ENCODE measurements at regions not wholly inside any gene's neighbourhood (a gene's known extent, or its start where the extent isn't known, plus 50 kb on each side); places are given as distances from the start of the nearest gene placed in this dataset.

DNA sequence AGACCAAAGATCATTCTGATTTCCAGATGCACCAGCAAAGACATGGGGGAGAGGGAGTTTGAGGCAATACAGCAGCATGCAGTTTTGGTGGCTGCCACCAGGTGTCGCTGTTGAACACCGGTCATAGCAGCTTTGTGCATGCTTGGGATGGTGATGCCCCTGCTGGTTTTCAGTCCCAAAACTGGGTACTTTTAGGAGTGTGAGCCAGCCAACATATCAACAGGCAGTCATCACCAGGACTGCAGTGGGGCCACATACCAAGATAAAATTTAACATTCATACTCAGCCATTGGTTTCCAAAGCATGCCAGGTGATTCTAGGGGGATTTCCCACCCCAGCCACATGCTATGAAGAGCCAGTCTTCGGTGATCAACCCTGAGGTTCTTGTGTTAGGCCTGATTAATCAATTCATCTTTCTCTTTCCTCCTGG lies 64.2 kb downstream of the PHETA1 start:
- H3K4me1 ChIP-seq (ENCODE audit: insufficient read depth, low read length): no peaks in the 10 kb centered on the region
- no peaks in the 10 kb centered on the region for H3K79me2 ChIP-seq (ENCODE audit: insufficient read depth, low read length)
- Mint-ChIP-seq H3K36me3 (ENCODE audit: low read depth, unreplicated experiment) (peaks cover 6% of the 10 kb centered on the region), H3K27ac (ENCODE audit: unreplicated experiment) (no peak overlapping the region), H3K27me3 (ENCODE audit: low read depth, unreplicated experiment) (peaks cover 5% of the 10 kb centered on the region), H3K9me3 (ENCODE audit: unreplicated experiment) (peaks cover 21% of the 10 kb centered on the region), H3K4me3 (ENCODE audit: unreplicated experiment) (no peak overlapping the region), H3K4me1 (ENCODE audit: low read depth, unreplicated experiment) (no peaks in the 10 kb centered on the region)
- no peak overlapping the region for H3K9ac ChIP-seq (ENCODE audit: low read length)
- H3K4me3 ChIP-seq (ENCODE audit: insufficient read depth, low read depth, low read length): no peak overlapping the region
- H3K27me3 ChIP-seq (ENCODE audit: insufficient read depth, low read length): peaks cover 4% of the 10 kb centered on the region
- H4K20me1 ChIP-seq (ENCODE audit: insufficient read depth, low read length): no peaks in the 10 kb centered on the region
- H3K36me3 ChIP-seq (ENCODE audit: insufficient read depth, low read length): no peaks in the 10 kb centered on the region
- H2AFZ ChIP-seq (ENCODE audit: low read depth, low read length): no peak overlapping the region
- TF ChIP-seq CTCF (IDR thresholded peaks at IDR 0.05; ENCODE audit: insufficient read depth, low read depth, low read length) (peak; percentile 66), EZH2 (IDR thresholded peaks at IDR 0.05; ENCODE audit: insufficient read depth, low read length) (no peak)
- peaks cover 18% of the 10 kb centered on the region for H3K9me3 ChIP-seq (ENCODE audit: insufficient read depth, low read depth, low read length)
- no peak overlapping the region for H3K4me2 ChIP-seq (ENCODE audit: low read length)
- FAIRE-seq (no peak), DNase-seq (ENCODE audit: low read depth) (no peak)
- no peak overlapping the region for H3K27ac ChIP-seq (ENCODE audit: low read depth, low read length)

DNA sequence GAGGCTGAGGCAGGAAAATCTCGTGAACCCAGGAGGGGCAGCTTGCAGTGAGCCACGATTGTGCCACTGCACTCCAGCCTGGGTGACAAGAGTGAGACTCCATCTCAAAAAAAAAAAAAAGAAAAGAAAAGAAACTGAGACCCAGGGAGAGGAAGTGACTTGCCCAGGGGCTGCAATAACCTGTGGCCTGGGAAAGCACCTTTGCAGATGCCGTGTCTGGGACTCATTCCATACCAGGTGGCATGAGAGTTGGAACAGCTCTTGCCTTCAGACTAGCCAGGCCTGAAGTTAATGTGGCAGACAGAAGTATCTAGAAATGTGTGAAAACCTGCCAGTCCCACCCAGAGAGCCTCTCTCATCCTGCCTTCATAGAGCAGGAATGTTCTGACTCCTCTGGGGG lies 65.4 kb downstream of the PHETA1 start:
- no peak overlapping the region for H3K27ac Mint-ChIP-seq (ENCODE audit: unreplicated experiment)
- H3K36me3 Mint-ChIP-seq (ENCODE audit: low read depth, unreplicated experiment): peaks cover 6% of the 10 kb centered on the region

More for the DNA sequence above, 65.4 kb downstream of the PHETA1 start:
- H2AFZ ChIP-seq (ENCODE audit: low read depth, low read length): no peak overlapping the region
- H4K20me1 ChIP-seq (ENCODE audit: insufficient read depth, low read length): no peaks in the 10 kb centered on the region
- H3K9me3 Mint-ChIP-seq (ENCODE audit: unreplicated experiment): peaks cover 21% of the 10 kb centered on the region
- peaks cover 8% of the 10 kb centered on the region for H3K27me3 Mint-ChIP-seq (ENCODE audit: low read depth, unreplicated experiment)
- TF ChIP-seq CTCF (IDR thresholded peaks at IDR 0.05; ENCODE audit: insufficient read depth, low read depth, low read length) (no peak), EZH2 (IDR thresholded peaks at IDR 0.05; ENCODE audit: insufficient read depth, low read length) (no peak)
- H3K9me3 ChIP-seq (ENCODE audit: insufficient read depth, low read depth, low read length): peaks cover 18% of the 10 kb centered on the region
- H3K4me3 Mint-ChIP-seq (ENCODE audit: unreplicated experiment): no peak overlapping the region
- H3K36me3 ChIP-seq (ENCODE audit: insufficient read depth, low read length): no peaks in the 10 kb centered on the region
- H3K9ac ChIP-seq (ENCODE audit: low read length): no peak overlapping the region
- no peak overlapping the region for H3K4me2 ChIP-seq (ENCODE audit: low read length)
- H3K4me1 ChIP-seq (ENCODE audit: insufficient read depth, low read length): no peaks in the 10 kb centered on the region
- no peaks in the 10 kb centered on the region for H3K4me1 Mint-ChIP-seq (ENCODE audit: low read depth, unreplicated experiment)
- H3K27ac ChIP-seq (ENCODE audit: low read depth, low read length): no peak overlapping the region
- no peaks in the 10 kb centered on the region for H3K79me2 ChIP-seq (ENCODE audit: insufficient read depth, low read length)
- DNase-seq (ENCODE audit: low read depth) (no peak), FAIRE-seq (no peak)
- peaks cover 4% of the 10 kb centered on the region for H3K27me3 ChIP-seq (ENCODE audit: insufficient read depth, low read length)
- H3K4me3 ChIP-seq (ENCODE audit: insufficient read depth, low read depth, low read length): no peak overlapping the region
